ENCODE measurements at regions not wholly inside any gene's neighbourhood (a gene's known extent, or its start where the extent isn't known, plus 50 kb on each side); places are given as distances from the start of the nearest gene placed in this dataset.

DNA sequence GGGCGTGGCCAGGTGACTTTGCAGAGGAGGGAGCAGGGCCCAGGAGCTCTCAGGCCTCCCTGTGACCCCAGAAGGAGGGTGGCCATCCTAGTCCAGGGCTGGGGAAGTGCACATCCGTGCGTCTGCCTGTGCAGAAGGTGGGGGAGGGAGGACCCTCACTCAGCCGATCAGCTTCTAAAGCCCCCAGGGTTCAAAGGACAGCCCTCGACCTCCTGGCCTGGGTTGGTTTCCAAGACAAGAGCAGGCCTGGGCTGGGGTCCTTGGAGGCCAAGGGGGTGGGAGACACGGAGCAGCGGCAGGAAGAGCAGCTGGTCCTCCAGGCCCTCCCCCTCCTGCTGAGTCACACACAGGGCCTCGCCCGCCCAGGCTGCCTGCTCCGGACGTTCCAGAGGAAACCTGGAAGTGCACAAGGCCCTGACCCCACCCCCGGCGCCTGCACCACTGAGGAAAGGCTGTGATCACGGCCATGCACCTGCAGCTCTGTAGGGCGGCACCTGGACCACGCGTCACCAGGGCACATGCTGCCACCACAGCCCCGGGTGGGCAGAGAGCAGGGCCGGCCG is 67.1 kb upstream of the ZNF469 start:
- TF ChIP-seq EZH2phosphoT487 (IDR thresholded peaks at IDR 0.05; ENCODE audit: insufficient read depth, low read depth) (no peak), EZH2 (IDR thresholded peaks at IDR 0.05; ENCODE audit: insufficient read depth, poor library complexity, severe bottlenecking) (no peak)

Measured in GM23248 (cell line).